Endothelial cell of umbilical vein (primary cell): ENCODE measurements at regions not wholly inside any gene's neighbourhood (a gene's known extent, or its start where the extent isn't known, plus 50 kb on each side); places are given as distances from the start of the nearest gene placed in this dataset.

Experiments
- BruUV-seq: library from RNA; stranded (reverse); fragments of 400-500 nt; replicated peaks from 2 replicates; lab custom pipeline; 2021; lab: Mats Ljungman, UMichigan
- CTCF ChIA-PET: fragments of 300-600, 350-600 bp; sonication (Branson Sonifier 250); formaldehyde crosslinking; loops from one replicate; lab custom pipeline; 2021; ENCODE audit warnings: antibody characterized with exemption, inconsistent platforms; lab: Charles Lee
- POLR2A ChIA-PET: fragments of 300-600, 350-600 bp; sonication (Branson Sonifier 250); formaldehyde crosslinking; loops from one replicate; lab custom pipeline; 2021; ENCODE audit warnings: antibody characterized with exemption, inconsistent platforms; lab: Charles Lee
- DNase-seq: peaks from one replicate; pipeline ENCODE4 v3.0.0-alpha.2; 2011; ENCODE audit warnings: low read depth, low spot score
- FAIRE-seq: peaks from 2 replicates; lab custom pipeline; 2011; peaks lifted over from hg19 to GRCh38; lab: Jason Lieb, UNC
- H2AFZ ChIP-seq: 2 replicates; pipeline ENCODE4 v1.6.0; 2012; ENCODE audit warnings: low read depth, low read length, control low read depth, inconsistent platforms
- H3K27ac ChIP-seq: 2 replicates; pipeline ENCODE4 v1.5.1; 2011; ENCODE audit warnings: low read depth, mild to moderate bottlenecking, control low read depth, low read length, moderate library complexity; ENCODE audit not compliant: insufficient read depth
- H3K27me3 ChIP-seq, 2 experiments: 2 replicates each; pipeline versions ENCODE4 v1.6.0 to v1.6.1; 2011; ENCODE audit warnings: low read length in 2 of 2, mixed read lengths in 1 of 2; ENCODE audit not compliant: control insufficient read depth in 2 of 2, insufficient read depth in 2 of 2
- H3K36me3 ChIP-seq, 2 experiments: 2 replicates in 1 of 2; 3 replicates in 1 of 2; pipeline ENCODE4 v1.5.1; 2011; ENCODE audit warnings: low read length in 2 of 2, mild to moderate bottlenecking in 1 of 2, moderate library complexity in 1 of 2; ENCODE audit not compliant: control insufficient read depth in 2 of 2, insufficient read depth in 2 of 2; ENCODE audit errors: extremely low read depth in 1 of 2
- H3K4me1 ChIP-seq: 3 replicates; pipeline ENCODE4 v1.5.1; 2011; ENCODE audit warnings: mild to moderate bottlenecking, low read length; ENCODE audit not compliant: control insufficient read depth, insufficient read depth; ENCODE audit errors: extremely low read depth
- H3K4me2 ChIP-seq: 2 replicates; pipeline ENCODE4 v1.6.1; 2011; ENCODE audit warnings: low read length, control low read depth, mixed read lengths; ENCODE audit not compliant: insufficient read depth
- H3K4me3 ChIP-seq, 3 experiments: fragments of 200-600 bp in 1 of 3; sonication (generic), shearing (Covaris generic) in 1 of 3; replicated peaks in 1 of 3; 2 replicates each; pipeline ENCODE4 v1.5.1; 2011 to 2016; ENCODE audit warnings: control low read depth in 3 of 3, low read length in 3 of 3, mild to moderate bottlenecking in 2 of 3, inconsistent platforms in 1 of 3, low read depth in 1 of 3, moderate library complexity in 1 of 3; ENCODE audit not compliant: insufficient read depth in 1 of 3
- H3K79me2 ChIP-seq: 2 replicates; pipeline ENCODE4 v1.6.0; 2012; ENCODE audit warnings: low read length, inconsistent platforms; ENCODE audit not compliant: control insufficient read depth, insufficient read depth
- H3K9ac ChIP-seq: replicated peaks from 2 replicates; pipeline ENCODE3; 2011; ENCODE audit warnings: low read length, control low read depth; ENCODE audit not compliant: insufficient read depth; ENCODE audit errors: extremely low read depth
- H3K9me1 ChIP-seq: replicated peaks from 3 replicates; pipeline ENCODE4 v1.6.0; 2011; ENCODE audit warnings: mild to moderate bottlenecking, low read length; ENCODE audit not compliant: control insufficient read depth, insufficient read depth; ENCODE audit errors: extremely low read depth
- H3K9me3 ChIP-seq: replicated peaks from 2 replicates; pipeline ENCODE4 v1.5.1; 2012; ENCODE audit warnings: low read length, inconsistent platforms; ENCODE audit not compliant: control insufficient read depth, insufficient read depth
- H4K20me1 ChIP-seq: replicated peaks from 2 replicates; pipeline ENCODE3; 2011; ENCODE audit warnings: mild to moderate bottlenecking, low read length; ENCODE audit not compliant: control insufficient read depth, insufficient read depth; ENCODE audit errors: extremely low read depth
- CTCF ChIP-seq, 2 donors: IDR thresholded peaks; 1 replicate in 1 of 2; 2 replicates in 1 of 2; pipeline ENCODE4 v1.5.1; 2011; ENCODE audit warnings: low read length in 2 of 2, mild to moderate bottlenecking in 2 of 2, moderate library complexity in 2 of 2, control low read depth in 1 of 2, inconsistent platforms in 1 of 2, low read depth in 1 of 2; ENCODE audit not compliant: insufficient read depth in 1 of 2; ENCODE audit errors: extremely low read depth in 1 of 2
- EZH2 ChIP-seq: IDR thresholded peaks from 2 replicates; pipeline ENCODE4 v1.6.1; 2012; ENCODE audit warnings: borderline replicate concordance, low read depth, mild to moderate bottlenecking, moderate library complexity, low read length, inconsistent platforms; ENCODE audit not compliant: severe bottlenecking
- FOS ChIP-seq: IDR thresholded peaks from 2 replicates; pipeline ENCODE4 v1.6.1; 2011; ENCODE audit warnings: mild to moderate bottlenecking, low read length, moderate library complexity, borderline replicate concordance; ENCODE audit not compliant: insufficient read depth
- GATA2 ChIP-seq: IDR thresholded peaks from 2 replicates; pipeline ENCODE4 v1.7.0; 2011; ENCODE audit warnings: low read depth, mild to moderate bottlenecking, moderate library complexity, mixed read lengths, low read length; ENCODE audit not compliant: insufficient read length, insufficient read depth
- JUN ChIP-seq: IDR thresholded peaks from 2 replicates; pipeline ENCODE4 v1.6.1; 2011; ENCODE audit warnings: borderline replicate concordance, low read depth; ENCODE audit not compliant: insufficient read length, insufficient read depth
- MYC ChIP-seq: IDR thresholded peaks from one replicate; pipeline ENCODE4 v1.6.1; 2011; ENCODE audit warnings: mild to moderate bottlenecking, low read depth, low read length
- POLR2AphosphoS5 ChIP-seq: IDR thresholded peaks from 2 replicates; pipeline ENCODE4 v1.6.1; 2012; ENCODE audit warnings: low read depth, mild to moderate bottlenecking, control low read depth, low read length, moderate library complexity; ENCODE audit not compliant: insufficient read depth
- dilution Hi-C: fragments of 300-500 bp; cut with MboI; formaldehyde crosslinking; loops from one replicate; pipeline ENCODE4 v1.15.0; 2019; ENCODE audit warnings: low sequenced_read_pairs; ENCODE audit not compliant: extremely low pct_ligation_motif_present
- intact Hi-C: fragments of 100-400 bp; cut with micrococcal nuclease; formaldehyde crosslinking; loops from one replicate; pipeline ENCODE4 v1.10.0; 2022

- intact Hi-C loops (loop anchor here (1.0 kb wide), 1 partner anchor 16 kb away; no protein-coding TSS in a partner anchor), dilution Hi-C loops (no loop called here)
- H4K20me1 ChIP-seq = no peaks in the 10 kb centered on the region
- H3K27me3 ChIP-seq = no peaks in the 10 kb centered on the region
- no peak overlapping the region for H3K4me3 ChIP-seq
- H3K9me3 ChIP-seq = no peaks in the 10 kb centered on the region
- peak overlapping the region; percentile 42 for H3K27ac ChIP-seq
- FAIRE-seq (peak; percentile 91), DNase-seq (peak; percentile 54)
- peaks cover 20% of the 10 kb centered on the region for H3K4me1 ChIP-seq
- no peak overlapping the region for H3K9ac ChIP-seq
- H3K4me2 ChIP-seq = peak overlapping the region; percentile 15
- no peaks in the 10 kb centered on the region for H3K36me3 ChIP-seq
- no peaks in the 10 kb centered on the region for H3K79me2 ChIP-seq
- POLR2A ChIA-PET = interaction anchor here (1.0 kb wide), 1 partner anchor 47 kb away, joined by 4 read pairs; no protein-coding TSS in a partner anchor
- H2AFZ ChIP-seq = peak overlapping the region; percentile 21
- CTCF ChIA-PET = interaction anchor here (1.2 to 2.1 kb wide), 3 partner anchors 21 to 60 kb away, joined by 3 to 7 read pairs (median 7); no protein-coding TSS in a partner anchor
- TF ChIP-seq JUN = peak; percentile 65
- no peak for TF ChIP-seq POLR2AphosphoS5
- TF ChIP-seq MYC = no peak
- peak; percentile 57 for TF ChIP-seq GATA2
- TF ChIP-seq FOS = peak; percentile 90
- no peak for TF ChIP-seq EZH2
- TF ChIP-seq CTCF (IDR thresholded peaks at IDR 0.05; ENCODE audit: extremely low read depth in 1 of 2, insufficient read depth in 1 of 2, low read depth in 1 of 2, low read length in 2 of 2) = no peak
- BruUV-seq = no TSS peak
- H3K9me1 ChIP-seq = no peaks in the 10 kb centered on the region
Observed at GRCh38 chr2:217105733-217106649, 246.1 kb upstream of the TNP1 start.
